Vagina (tissue), 2 donors: ENCODE measurements at regions not wholly inside any gene's neighbourhood (a gene's known extent, or its start where the extent isn't known, plus 50 kb on each side); places are given as distances from the start of the nearest gene placed in this dataset.

Experiments
- CTCF ChIP-seq, 3 experiments: fragments of 450-650 bp in 2 of 3; fragments of 200-600 bp in 1 of 3; sonication (generic) in 1 of 3; IDR thresholded peaks; one replicate each; pipeline ENCODE4 v1.5.1; 2017 to 2019; ENCODE audit warnings: antibody characterized with exemption in 3 of 3, mild to moderate bottlenecking in 2 of 3, moderate library complexity in 2 of 3
- POLR2A ChIP-seq, 2 donors: fragments of 450-650 bp; IDR thresholded peaks; one replicate each; pipeline ENCODE4 v1.6.1; 2017; ENCODE audit warnings: antibody characterized with exemption in 2 of 2, mild to moderate bottlenecking in 2 of 2, moderate library complexity in 2 of 2

- TF ChIP-seq CTCF (IDR thresholded peaks at IDR 0.05) (no peak), POLR2A (IDR thresholded peaks at IDR 0.05) (no peak)
Observed at GRCh38 chr1:56329970-56330369, 249.4 kb downstream of the PLPP3 start.
